Large intestine (tissue), 3 donors: ENCODE measurements at regions not wholly inside any gene's neighbourhood (a gene's known extent, or its start where the extent isn't known, plus 50 kb on each side); places are given as distances from the start of the nearest gene placed in this dataset.

Source experiments
- DNase-seq, 2 donors: peaks; one replicate each; pipeline versions ENCODE4 v3.0.0 to v3.0.0-alpha.2; 2013
- H3K27ac ChIP-seq: one replicate; pipeline ENCODE4 v1.5.1; 2013; ENCODE audit warnings: low read length
- H3K27me3 ChIP-seq: 2 replicates; pipeline ENCODE4 v1.6.1; 2013; ENCODE audit warnings: low read length; ENCODE audit not compliant: control insufficient read depth, insufficient read depth
- H3K36me3 ChIP-seq: 2 replicates; pipeline ENCODE4 v1.6.1; 2013; ENCODE audit warnings: low read length; ENCODE audit not compliant: control insufficient read depth, insufficient read depth
- H3K4me1 ChIP-seq: one replicate; pipeline ENCODE4 v1.6.1; 2013; ENCODE audit warnings: low read length; ENCODE audit not compliant: control insufficient read depth, insufficient read depth
- H3K4me3 ChIP-seq: one replicate; pipeline ENCODE4 v1.5.1; 2013; ENCODE audit warnings: low read length
- H3K9me3 ChIP-seq: one replicate; pipeline ENCODE4 v1.6.1; 2013; ENCODE audit warnings: mild to moderate bottlenecking, low read depth, low read length, moderate library complexity; ENCODE audit not compliant: control insufficient read depth
- WGBS: methylation state at CpG from one replicate; pipeline ENCODE4 v1.1.5; 2013; ENCODE audit warnings: low lambda C conversion rate; ENCODE audit not compliant: insufficient coverage; 5-methylcytosine and 5-hydroxymethylcytosine counted together

DNA sequence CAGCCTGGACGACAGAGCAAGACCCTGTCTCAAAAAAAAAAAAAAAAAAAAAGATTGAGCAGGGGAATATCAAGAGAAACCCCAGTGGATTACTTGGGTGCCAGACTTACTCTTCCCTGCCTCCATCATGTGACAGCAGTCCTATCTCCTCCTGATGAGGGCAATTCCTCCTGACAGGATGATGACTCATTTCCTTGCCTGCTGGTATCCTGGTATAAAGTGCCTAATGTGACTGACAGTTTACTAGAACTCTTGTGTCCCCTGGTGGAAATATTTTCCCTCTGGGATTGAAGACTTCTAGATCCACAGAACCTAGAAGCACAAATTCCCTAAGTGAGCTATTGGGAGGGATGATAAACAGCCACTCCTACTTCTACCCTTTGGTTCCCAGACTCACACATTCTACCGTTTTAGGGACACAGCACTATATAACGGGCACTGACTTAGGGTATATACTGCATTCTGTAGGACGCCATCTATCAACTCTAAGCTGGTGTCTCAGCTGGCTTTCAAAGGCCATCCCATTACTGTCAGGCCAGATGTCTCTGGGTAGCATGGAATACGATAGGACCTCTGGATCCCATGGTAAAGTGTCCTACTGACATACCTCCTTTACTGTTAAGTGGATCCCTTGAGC, 114.6 kb upstream of the MED13 start:
- H3K36me3 ChIP-seq = no peaks in the 10 kb centered on the region
- no peaks in the 10 kb centered on the region for H3K9me3 ChIP-seq
- DNase-seq = peak; percentile 83 to 93
- no peaks in the 10 kb centered on the region for H3K27me3 ChIP-seq
- WGBS = 100% methylated on average over 2 of the region's 5 CpGs
- H3K27ac ChIP-seq = peak overlapping the region; percentile 40
- H3K4me3 ChIP-seq = no peak overlapping the region
- peaks cover 5% of the 10 kb centered on the region for H3K4me1 ChIP-seq

DNA sequence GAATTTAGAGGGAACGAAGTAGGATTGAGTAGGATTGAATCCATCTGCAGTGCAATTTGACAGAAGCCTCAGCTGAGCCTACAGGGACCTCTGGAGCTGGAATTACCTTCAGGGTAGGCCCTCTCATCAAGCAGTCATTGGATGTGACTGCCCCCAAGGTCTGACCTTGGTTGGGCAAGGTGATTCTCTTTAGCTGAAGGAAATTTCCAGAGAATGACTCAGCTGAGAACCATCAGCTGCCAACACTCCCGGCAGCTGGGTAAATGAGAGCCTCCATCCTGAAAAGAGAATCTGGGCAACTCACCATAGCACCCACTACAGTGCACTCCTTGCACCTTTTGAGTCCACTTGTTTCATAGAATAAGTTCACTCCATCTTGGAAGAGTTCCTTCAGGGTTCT, 113.5 kb upstream of the MED13 start:
- Histone ChIP-seq H3K4me1 (peaks cover 5% of the 10 kb centered on the region), H3K36me3 (no peaks in the 10 kb centered on the region), H3K4me3 (no peak overlapping the region), H3K9me3 (no peaks in the 10 kb centered on the region), H3K27ac (no peak overlapping the region), H3K27me3 (no peaks in the 10 kb centered on the region)
- no peak for DNase-seq
- no CpG with 5 or more reads among the region's 2 CpGs for WGBS

DNA sequence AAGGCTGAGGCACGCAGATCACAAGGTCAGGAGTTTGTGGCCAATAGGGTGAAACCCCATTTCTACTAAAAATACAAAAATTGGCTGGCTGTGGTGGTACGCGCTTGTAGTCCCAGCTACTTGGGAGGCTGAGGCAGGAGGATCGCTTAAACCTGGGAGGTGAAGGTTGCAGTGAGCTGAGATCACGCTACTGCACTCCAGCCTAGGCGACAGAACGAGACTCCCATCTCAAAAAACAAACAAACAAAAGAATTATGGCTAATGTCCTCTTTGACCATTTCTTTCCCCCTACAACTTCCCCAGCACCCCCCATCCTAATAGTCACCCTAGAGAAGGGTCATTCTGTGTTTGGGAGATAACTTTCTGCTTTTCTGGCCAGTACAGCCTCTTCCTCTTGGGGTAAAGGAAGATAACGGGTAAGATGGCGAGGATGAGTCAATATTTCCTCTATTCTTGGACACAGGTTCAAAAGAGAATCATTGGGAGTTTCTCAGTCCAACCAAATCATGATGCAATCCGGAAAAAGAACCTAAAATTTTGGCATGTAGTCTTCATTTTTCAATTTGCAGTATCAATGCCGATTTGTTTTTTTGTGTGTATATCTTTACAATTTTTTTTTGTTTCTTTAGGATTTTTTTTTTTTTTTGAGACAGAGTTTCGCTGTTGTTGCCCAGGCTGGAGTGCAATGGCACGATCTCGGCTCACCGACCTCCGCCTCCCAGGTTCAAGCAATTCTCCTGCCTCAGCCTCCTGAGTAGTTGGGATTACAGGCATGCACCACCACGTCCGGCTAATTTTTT, 107.6 kb upstream of the MED13 start:
- 90% methylated on average over 2 of the region's 18 CpGs for WGBS
- Histone ChIP-seq H3K27ac (no peak overlapping the region), H3K27me3 (no peaks in the 10 kb centered on the region), H3K4me3 (no peak overlapping the region), H3K36me3 (no peaks in the 10 kb centered on the region), H3K4me1 (no peaks in the 10 kb centered on the region), H3K9me3 (no peaks in the 10 kb centered on the region)
- DNase-seq = no peak

DNA sequence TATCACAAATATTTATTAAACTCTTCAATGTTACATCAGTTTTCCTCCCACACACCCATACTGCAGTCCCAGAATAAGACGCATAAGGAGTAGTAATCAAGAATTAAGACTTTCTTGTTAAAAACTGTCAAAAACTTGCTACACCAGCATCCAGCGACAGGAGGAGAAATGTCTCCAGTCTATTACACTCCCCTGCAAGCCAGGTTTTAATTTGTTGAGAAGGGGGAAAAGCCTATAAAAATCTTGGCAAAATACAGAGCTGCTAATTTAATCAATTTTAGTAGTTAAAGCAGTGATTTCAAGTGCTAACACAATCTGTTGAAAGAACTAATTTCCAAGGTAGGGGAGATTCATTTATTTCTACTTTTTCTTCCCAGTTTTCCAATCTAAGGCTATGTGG, 102.0 kb upstream of the MED13 start:
- peaks cover 27% of the 10 kb centered on the region for H3K4me1 ChIP-seq
- WGBS = 100% methylated on average over 1 of the region's 2 CpGs
- H3K9me3 ChIP-seq = no peaks in the 10 kb centered on the region
- DNase-seq = no peak
- no peaks in the 10 kb centered on the region for H3K27me3 ChIP-seq
- H3K4me3 ChIP-seq = no peak overlapping the region
- H3K36me3 ChIP-seq = no peaks in the 10 kb centered on the region
- H3K27ac ChIP-seq = no peak overlapping the region

DNA sequence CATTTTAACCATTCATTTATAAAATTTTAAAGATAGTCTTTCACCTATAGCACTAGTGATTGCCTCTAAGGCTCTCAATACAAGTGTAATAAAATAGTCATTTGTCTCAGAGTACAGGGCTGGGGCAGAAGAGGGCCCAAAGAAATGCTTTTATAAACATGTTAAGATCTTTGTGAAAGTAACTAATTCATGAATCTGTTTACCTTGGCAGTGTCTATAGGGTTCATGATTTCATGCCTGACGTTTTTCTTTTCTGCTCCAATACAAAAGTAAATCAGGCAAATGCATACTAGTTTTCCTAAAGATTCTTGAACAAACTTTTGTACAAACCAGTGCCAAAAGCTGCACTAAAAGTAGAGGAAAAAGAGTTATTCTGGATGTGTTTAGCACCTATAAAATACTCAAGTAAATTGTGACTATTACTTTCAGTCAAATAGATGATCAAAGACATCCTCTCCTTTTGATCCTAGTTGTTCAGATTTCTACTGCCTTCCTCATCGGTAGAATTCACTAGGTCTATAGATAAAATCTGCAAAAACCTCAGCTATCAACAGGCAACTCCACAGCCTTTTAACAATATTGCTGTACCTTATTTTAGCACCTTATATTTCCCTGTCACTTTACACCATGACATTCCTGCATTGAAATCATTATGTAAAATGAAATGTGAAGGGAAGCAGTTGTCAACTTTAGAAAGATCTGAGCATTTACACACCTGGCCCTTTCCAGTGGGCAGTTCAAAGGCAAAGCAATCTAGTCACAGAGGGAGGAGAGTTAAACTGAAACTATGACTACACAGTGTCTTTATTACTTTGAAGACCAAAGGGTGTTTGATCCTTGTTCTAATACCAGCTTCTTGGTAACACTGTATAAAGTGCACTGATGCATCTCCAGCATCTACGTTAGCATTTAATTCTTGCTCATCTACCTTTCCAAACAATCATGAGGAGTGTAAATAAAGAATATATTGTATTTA, 100.0 kb upstream of the MED13 start:
- H3K9me3 ChIP-seq = no peaks in the 10 kb centered on the region
- no peaks in the 10 kb centered on the region for H3K27me3 ChIP-seq
- peak overlapping the region; percentile 93 for H3K27ac ChIP-seq
- DNase-seq = peak; percentile 60 to 85
- H3K36me3 ChIP-seq = no peaks in the 10 kb centered on the region
- no peak overlapping the region for H3K4me3 ChIP-seq
- peaks cover 27% of the 10 kb centered on the region for H3K4me1 ChIP-seq
- WGBS = 0% methylated on average over 1 of the region's 3 CpGs

DNA sequence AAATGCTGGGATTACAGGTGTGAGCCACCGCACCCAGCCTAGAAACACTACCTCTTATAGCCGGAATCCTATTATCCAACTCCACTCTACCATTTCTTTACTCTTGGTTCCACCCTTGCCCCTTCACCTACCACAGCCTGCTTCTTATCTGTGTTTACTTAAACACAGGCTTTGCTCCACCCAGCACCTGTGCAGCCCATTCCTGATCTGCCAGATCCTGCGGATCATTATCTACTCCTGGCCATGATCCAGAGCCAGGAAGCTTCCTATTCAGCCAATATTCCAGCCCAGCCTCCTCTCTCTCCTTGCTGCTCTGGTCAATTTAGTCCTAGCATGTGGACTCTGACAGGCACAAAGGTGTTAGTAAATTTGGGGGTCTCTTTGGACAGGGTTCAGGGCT, 98.8 kb upstream of the MED13 start:
- DNase-seq = peak; percentile 64 to 79
- no peaks in the 10 kb centered on the region for H3K27me3 ChIP-seq
- H3K4me3 ChIP-seq = no peak overlapping the region
- H3K9me3 ChIP-seq = no peaks in the 10 kb centered on the region
- H3K4me1 ChIP-seq = peaks cover 27% of the 10 kb centered on the region
- H3K27ac ChIP-seq = peak overlapping the region; percentile 93
- no CpG with 5 or more reads among the region's 3 CpGs for WGBS
- no peaks in the 10 kb centered on the region for H3K36me3 ChIP-seq

DNA sequence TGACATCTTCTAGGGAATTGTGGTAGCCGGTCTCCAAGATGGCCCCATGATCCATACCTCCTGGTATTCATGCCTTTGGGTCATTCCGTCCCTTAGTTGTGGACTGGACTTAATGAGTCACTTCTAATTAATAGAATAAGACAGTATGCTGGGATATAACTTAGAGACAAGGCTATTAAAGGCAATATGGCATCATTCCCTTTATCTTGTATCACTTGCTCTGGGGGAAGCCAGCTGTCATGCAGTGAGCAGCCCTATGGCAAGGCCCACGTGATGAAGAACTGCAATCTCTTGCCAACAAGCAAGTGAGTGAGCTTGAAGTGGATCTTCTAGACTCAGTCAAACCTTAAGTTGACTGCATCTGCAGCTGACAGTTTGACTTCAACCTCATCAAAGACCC, 97.8 kb upstream of the MED13 start:
- DNase-seq = no peak

DNA sequence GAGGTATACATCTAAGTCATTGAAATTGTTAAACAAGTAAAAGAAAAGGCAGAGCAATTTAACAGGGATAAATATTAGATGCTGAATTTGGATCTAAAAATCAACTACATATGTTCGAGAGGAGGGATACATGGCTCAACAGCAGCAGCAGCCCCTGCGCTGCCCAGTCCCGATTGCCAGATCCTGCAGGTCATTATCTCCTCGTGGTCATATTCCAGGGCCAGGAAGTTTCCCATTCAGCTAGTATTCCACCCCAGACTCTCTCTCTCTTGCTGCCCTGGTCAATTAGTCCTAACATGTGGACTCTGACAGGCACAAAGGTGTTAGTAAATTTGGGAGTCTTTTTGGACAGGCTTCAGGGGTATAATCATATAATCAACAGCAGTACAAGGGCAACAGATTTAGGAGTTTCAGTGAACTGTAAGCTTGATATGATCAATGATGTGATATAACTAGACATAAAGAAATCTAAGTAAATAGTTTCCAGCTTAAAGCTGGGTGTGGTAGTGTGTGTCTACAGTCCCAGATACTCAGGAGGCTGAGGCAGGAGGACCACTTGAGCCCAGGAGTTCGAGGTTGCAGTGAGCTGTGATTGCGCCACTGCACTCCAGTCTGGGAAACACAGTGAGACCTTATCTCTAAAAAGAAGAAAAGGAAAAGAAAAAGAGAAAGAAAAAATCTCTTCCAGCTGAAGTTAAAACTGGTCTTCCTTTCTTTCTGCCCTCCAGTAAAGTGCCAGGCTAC, 96.5 kb upstream of the MED13 start:
- H3K27ac ChIP-seq = no peak overlapping the region
- H3K27me3 ChIP-seq = no peaks in the 10 kb centered on the region
- WGBS = no CpG with 5 or more reads among the region's 6 CpGs
- no peak overlapping the region for H3K4me3 ChIP-seq
- no peaks in the 10 kb centered on the region for H3K36me3 ChIP-seq
- H3K4me1 ChIP-seq = peaks cover 27% of the 10 kb centered on the region
- DNase-seq = no peak
- H3K9me3 ChIP-seq = no peaks in the 10 kb centered on the region

More for the DNA sequence above, 97.8 kb upstream of the MED13 start:
- Histone ChIP-seq H3K4me1 (peaks cover 27% of the 10 kb centered on the region), H3K9me3 (no peaks in the 10 kb centered on the region), H3K36me3 (no peaks in the 10 kb centered on the region), H3K27ac (no peak overlapping the region), H3K4me3 (no peak overlapping the region), H3K27me3 (no peaks in the 10 kb centered on the region)
- WGBS = no CpG with 5 or more reads among the region's 3 CpGs

DNA sequence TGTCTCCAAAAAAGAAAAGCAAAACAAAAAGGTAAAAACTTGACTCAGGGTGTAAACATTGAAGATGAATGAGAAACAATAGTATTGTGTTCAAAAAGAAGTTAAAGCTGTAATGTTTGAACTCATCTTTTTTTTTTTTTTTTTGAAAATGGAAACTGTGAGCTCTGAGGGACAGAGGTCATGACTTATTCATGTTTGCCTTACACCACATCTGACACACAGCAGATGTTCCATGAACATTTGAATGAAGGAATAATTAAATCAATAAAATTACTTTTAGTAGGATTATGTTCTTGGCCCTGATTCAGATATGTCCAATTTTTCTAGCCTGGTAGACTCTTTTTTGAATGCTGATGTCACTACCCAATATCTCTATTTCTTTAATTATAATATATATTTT, 95.7 kb upstream of the MED13 start:
- Histone ChIP-seq H3K27ac (no peak overlapping the region), H3K4me3 (no peak overlapping the region), H3K4me1 (peaks cover 21% of the 10 kb centered on the region), H3K9me3 (no peaks in the 10 kb centered on the region), H3K27me3 (no peaks in the 10 kb centered on the region), H3K36me3 (no peaks in the 10 kb centered on the region)
- no peak for DNase-seq

DNA sequence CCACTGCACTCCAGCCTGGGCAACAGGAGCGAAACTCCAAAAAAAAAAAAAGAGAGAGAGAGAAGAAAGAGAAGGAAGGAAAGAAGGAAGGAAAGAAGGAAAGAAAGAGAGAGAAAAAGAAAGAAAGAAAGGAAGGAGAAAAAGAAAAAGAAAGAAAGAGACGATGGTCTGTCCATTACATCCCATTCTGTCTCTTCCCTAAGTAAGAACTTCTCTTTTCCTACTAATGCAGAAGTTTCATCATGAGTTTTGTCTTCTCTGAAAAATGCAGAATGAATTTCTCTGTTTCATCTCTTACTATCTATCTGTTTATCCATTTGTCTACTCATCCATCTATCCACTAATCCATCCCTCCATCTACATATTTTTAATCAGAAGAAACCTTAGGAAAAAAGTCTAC, 94.9 kb upstream of the MED13 start:
- no peak for DNase-seq
- H3K36me3 ChIP-seq = no peaks in the 10 kb centered on the region
- H3K27me3 ChIP-seq = no peaks in the 10 kb centered on the region
- 100% methylated on average over 2 of the region's 2 CpGs for WGBS
- H3K9me3 ChIP-seq = no peaks in the 10 kb centered on the region
- H3K4me3 ChIP-seq = no peak overlapping the region
- H3K27ac ChIP-seq = no peak overlapping the region
- peaks cover 17% of the 10 kb centered on the region for H3K4me1 ChIP-seq
